Sigmoid colon (tissue), 6 donors: ENCODE measurements at regions not wholly inside any gene's neighbourhood (a gene's known extent, or its start where the extent isn't known, plus 50 kb on each side); places are given as distances from the start of the nearest gene placed in this dataset.
A peak's percentile ranks its signal among the peaks of the same experiment; 100 is the strongest.

Experiments
- DNase-seq: peaks from one replicate; pipeline ENCODE4 v3.0.0-alpha.2; 2019
- H3K27ac ChIP-seq, 4 donors: fragments of 200-600 bp; sonication (generic); one replicate each; pipeline ENCODE4 v1.5.1; 2016 to 2019; ENCODE audit warnings: mild to moderate bottlenecking in 1 of 4
- H3K27me3 ChIP-seq, 3 donors: fragments of 200-600 bp; sonication (generic); one replicate each; pipeline ENCODE4 v1.5.1; 2019; ENCODE audit warnings: mild to moderate bottlenecking in 1 of 3
- H3K36me3 ChIP-seq, 4 donors: fragments of 200-600 bp; sonication (generic); one replicate each; pipeline ENCODE4 v1.5.1; 2016 to 2019
- H3K4me1 ChIP-seq, 4 donors: fragments of 200-600 bp; sonication (generic); one replicate each; pipeline ENCODE4 v1.5.1; 2017 to 2019
- H3K4me3 ChIP-seq, 4 donors: fragments of 200-600 bp; sonication (generic); one replicate each; pipeline ENCODE4 v1.5.1; 2017 to 2019; ENCODE audit warnings: mild to moderate bottlenecking in 2 of 4, moderate library complexity in 1 of 4
- H3K9me3 ChIP-seq, 4 donors: fragments of 200-600 bp in 3 of 4; sonication (generic) in 3 of 4; one replicate each; pipeline versions ENCODE4 v1.5.1 to v1.6.1; 2013 to 2019
- EP300 ChIP-seq, 4 donors: sonication (generic); formaldehyde crosslinking; IDR thresholded peaks; one replicate each; pipeline ENCODE4 v1.6.1; 2017; ENCODE audit warnings: antibody characterized with exemption in 4 of 4
- POLR2A ChIP-seq, 2 donors: fragments of 450-650 bp; IDR thresholded peaks; one replicate each; pipeline ENCODE4 v1.6.1; 2016; ENCODE audit warnings: antibody characterized with exemption in 2 of 2, mild to moderate bottlenecking in 2 of 2, moderate library complexity in 2 of 2
- POLR2AphosphoS5 ChIP-seq, 4 donors: sonication (generic); formaldehyde crosslinking; IDR thresholded peaks; one replicate each; pipeline ENCODE4 v1.6.1; 2017; ENCODE audit warnings: antibody characterized with exemption in 4 of 4
- WGBS, 2 donors: extraction: QIAGEN DNeasy Blood & Tissue Kit; methylation state at CpG; one replicate each; pipeline ENCODE4 v1.1.7; 2013; 5-methylcytosine and 5-hydroxymethylcytosine counted together
- intact Hi-C: fragments of 100-400 bp; cut with DNase I; formaldehyde crosslinking; loops from one replicate; pipeline ENCODE4 v1.15.1; 2023
- TF ChIP-seq, protein P1 (sequence below), 4 experiments: fragments of 450-650 bp in 3 of 4; fragments of 200-600 bp in 1 of 4; IDR thresholded peaks; one replicate each; pipeline ENCODE4 v1.5.1; 2016 to 2019; ENCODE audit warnings: antibody characterized with exemption in 4 of 4, mild to moderate bottlenecking in 3 of 4, moderate library complexity in 2 of 4
- donor health status: healthy with polysubstance abuse.
- donor health status: healthy.

- DNase-seq = no peak
- Histone ChIP-seq H3K9me3 (no peaks in the 10 kb centered on the region), H3K36me3 (no peaks in the 10 kb centered on the region), H3K4me1 (peaks cover 0 to 16% (median 5%) of the 10 kb centered on the region in 4 donors), H3K27ac (no peak overlapping the region), H3K27me3 (no peaks in the 10 kb centered on the region), H3K4me3 (no peak overlapping the region)
- intact Hi-C loops = no loop called here
- 83 to 88% methylated on average over 8 of the region's 8 CpGs for WGBS, 2 donors
- TF ChIP-seq POLR2A (IDR thresholded peaks at IDR 0.05) (no peak), EP300 (IDR thresholded peaks at IDR 0.05) (no peak), POLR2AphosphoS5 (IDR thresholded peaks at IDR 0.05) (no peak)
- TF ChIP-seq, protein P1, sequence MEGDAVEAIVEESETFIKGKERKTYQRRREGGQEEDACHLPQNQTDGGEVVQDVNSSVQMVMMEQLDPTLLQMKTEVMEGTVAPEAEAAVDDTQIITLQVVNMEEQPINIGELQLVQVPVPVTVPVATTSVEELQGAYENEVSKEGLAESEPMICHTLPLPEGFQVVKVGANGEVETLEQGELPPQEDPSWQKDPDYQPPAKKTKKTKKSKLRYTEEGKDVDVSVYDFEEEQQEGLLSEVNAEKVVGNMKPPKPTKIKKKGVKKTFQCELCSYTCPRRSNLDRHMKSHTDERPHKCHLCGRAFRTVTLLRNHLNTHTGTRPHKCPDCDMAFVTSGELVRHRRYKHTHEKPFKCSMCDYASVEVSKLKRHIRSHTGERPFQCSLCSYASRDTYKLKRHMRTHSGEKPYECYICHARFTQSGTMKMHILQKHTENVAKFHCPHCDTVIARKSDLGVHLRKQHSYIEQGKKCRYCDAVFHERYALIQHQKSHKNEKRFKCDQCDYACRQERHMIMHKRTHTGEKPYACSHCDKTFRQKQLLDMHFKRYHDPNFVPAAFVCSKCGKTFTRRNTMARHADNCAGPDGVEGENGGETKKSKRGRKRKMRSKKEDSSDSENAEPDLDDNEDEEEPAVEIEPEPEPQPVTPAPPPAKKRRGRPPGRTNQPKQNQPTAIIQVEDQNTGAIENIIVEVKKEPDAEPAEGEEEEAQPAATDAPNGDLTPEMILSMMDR (IDR thresholded peaks at IDR 0.05) = no peak
Measured at GRCh38 chr2:19728125-19728524, 173.7 kb downstream of the TTC32 start.

DNA sequence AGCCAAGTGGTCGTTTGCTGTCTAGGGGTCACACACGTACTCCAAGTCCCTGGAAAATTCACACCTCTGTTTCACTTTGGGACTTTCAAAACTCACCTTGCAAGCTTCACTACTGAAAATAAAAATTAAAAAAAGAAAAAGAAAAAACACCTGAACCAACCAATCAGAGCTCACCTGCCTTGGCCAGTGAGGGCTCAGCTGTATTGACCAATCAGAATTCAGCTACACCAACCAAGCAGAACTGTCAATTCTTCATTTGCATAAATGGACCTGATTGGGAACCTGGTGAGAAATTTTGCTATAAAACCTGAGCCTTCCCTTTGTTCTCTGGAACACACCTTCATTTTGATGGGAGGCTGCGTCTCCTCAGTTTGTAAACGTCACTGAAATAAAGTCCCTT, 176.4 kb downstream of the TTC32 start:
- DNase-seq = peak; percentile 17
- TF ChIP-seq POLR2A (IDR thresholded peaks at IDR 0.05) (no peak), EP300 (IDR thresholded peaks at IDR 0.05) (no peak), POLR2AphosphoS5 (IDR thresholded peaks at IDR 0.05) (no peak)
- TF ChIP-seq, protein P1 (IDR thresholded peaks at IDR 0.05) = no peak

DNA sequence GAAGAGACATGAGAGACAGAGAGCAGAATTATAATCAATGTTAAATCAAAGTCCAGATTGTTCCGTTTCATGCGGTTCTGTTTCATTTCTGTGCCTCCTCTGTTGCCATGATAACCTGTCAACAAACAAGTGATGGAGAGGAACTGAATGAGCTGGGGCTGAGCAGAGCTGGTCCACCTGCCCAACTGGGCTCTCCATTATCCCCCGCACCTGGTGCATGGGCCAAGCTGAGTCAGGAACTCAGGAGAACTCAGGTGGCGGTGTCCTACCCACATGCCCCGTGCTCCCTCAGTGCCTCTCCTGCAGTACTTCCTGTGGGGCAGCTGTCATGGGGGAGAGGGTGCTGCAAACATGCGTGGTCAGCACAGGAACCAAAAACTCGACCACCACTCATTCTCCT, 178.8 kb downstream of the TTC32 start:
- H3K9me3 ChIP-seq = no peaks in the 10 kb centered on the region
- H3K27ac ChIP-seq = peak overlapping the region in 1 of 4 donors; percentile 21
- intact Hi-C loops = no loop called here
- peak; percentile 55 for DNase-seq
- 61 to 75% methylated on average over 7 of the region's 7 CpGs for WGBS, 2 donors
- TF ChIP-seq POLR2AphosphoS5 (IDR thresholded peaks at IDR 0.05) (peak in 1 of 4 donors; percentile 37), EP300 (IDR thresholded peaks at IDR 0.05) (no peak)
- no peaks in the 10 kb centered on the region for H3K27me3 ChIP-seq
- H3K36me3 ChIP-seq = no peaks in the 10 kb centered on the region
- H3K4me1 ChIP-seq = peaks cover 0 to 12% (median 5%) of the 10 kb centered on the region in 4 donors
- H3K4me3 ChIP-seq = no peak overlapping the region

More for the DNA sequence above, 176.4 kb downstream of the TTC32 start:
- Histone ChIP-seq H3K27ac (no peak overlapping the region), H3K27me3 (no peaks in the 10 kb centered on the region), H3K36me3 (no peaks in the 10 kb centered on the region), H3K4me3 (no peak overlapping the region), H3K4me1 (peaks cover 0 to 12% (median 5%) of the 10 kb centered on the region in 4 donors), H3K9me3 (no peaks in the 10 kb centered on the region)
- intact Hi-C loops = no loop called here
- 66 to 70% methylated on average over 4 of the region's 4 CpGs for WGBS, 2 donors

DNA sequence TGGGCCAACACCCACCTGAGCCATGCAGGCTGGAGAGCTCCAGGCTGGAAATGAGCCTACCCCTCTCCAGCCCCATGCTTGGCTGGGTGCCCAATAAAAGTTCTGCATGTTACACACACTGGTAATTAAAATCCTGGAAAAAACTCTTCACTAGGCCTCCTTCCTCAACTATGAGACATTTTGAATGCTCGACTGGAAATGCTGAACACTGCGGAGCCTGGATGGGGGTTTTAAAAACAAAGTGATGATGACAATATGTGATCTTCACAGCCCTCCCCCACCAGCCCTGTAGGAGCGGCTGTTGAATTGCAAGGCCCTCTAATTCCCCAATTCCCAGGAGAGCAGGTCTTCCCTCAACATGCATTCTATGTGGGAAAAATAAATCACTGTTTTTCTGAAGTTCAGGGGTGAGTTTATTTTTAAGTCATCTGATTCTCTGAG, 179.2 kb downstream of the TTC32 start:
- Histone ChIP-seq H3K27me3 (no peaks in the 10 kb centered on the region), H3K27ac (peak overlapping the region in 1 of 4 donors; percentile 21), H3K36me3 (no peaks in the 10 kb centered on the region), H3K4me3 (no peak overlapping the region), H3K4me1 (peaks cover 0 to 12% (median 5%) of the 10 kb centered on the region in 4 donors), H3K9me3 (no peaks in the 10 kb centered on the region)
- 81 to 88% methylated on average over 3 of the region's 3 CpGs for WGBS, 2 donors
- intact Hi-C loops = no loop called here
- TF ChIP-seq POLR2A (IDR thresholded peaks at IDR 0.05) = no peak
- TF ChIP-seq, protein P1 (IDR thresholded peaks at IDR 0.05) = no peak
- no peak for TF ChIP-seq EP300 (IDR thresholded peaks at IDR 0.05)
- no peak for TF ChIP-seq POLR2AphosphoS5 (IDR thresholded peaks at IDR 0.05)
- DNase-seq = peak; percentile 46

DNA sequence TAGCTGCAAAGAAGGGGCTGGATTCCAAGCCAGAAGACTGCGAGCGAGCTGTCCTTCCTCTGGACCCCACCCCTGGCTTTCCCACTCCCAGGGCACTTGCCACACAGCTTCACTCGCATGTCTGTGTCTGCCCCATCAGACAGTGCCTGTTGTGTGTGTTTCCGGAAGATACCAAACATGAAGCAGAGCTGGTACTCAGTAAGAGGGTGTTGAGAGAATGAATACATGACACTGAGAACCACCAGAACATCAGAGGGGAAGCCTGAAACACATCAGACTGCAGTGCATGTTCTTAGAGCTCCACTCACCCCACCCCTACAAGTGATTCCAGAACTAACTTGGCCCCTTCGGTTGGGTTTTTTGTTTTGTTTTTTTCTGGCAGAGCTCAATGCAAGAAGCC, 181.5 kb downstream of the TTC32 start:
- intact Hi-C loops = no loop called here
- Histone ChIP-seq H3K27me3 (no peaks in the 10 kb centered on the region), H3K4me3 (no peak overlapping the region), H3K9me3 (no peaks in the 10 kb centered on the region), H3K36me3 (no peaks in the 10 kb centered on the region), H3K27ac (no peak overlapping the region), H3K4me1 (peaks cover 0 to 12% (median 5%) of the 10 kb centered on the region in 4 donors)
- WGBS, 2 donors = 90 to 93% methylated on average over 5 of the region's 5 CpGs
- TF ChIP-seq EP300 (IDR thresholded peaks at IDR 0.05) (no peak), POLR2A (IDR thresholded peaks at IDR 0.05) (no peak), POLR2AphosphoS5 (IDR thresholded peaks at IDR 0.05) (no peak)
- TF ChIP-seq, protein P1 (IDR thresholded peaks at IDR 0.05) = no peak
- no peak for DNase-seq
